HEK293T (cell line): ENCODE measurements at regions not wholly inside any gene's neighbourhood (a gene's known extent, or its start where the extent isn't known, plus 50 kb on each side); places are given as distances from the start of the nearest gene placed in this dataset.

Experiments
- CTBP1 ChIP-seq: fragments of 450-650 bp; IDR thresholded peaks from 2 replicates; pipeline ENCODE4 v1.6.1; 2016; ENCODE audit warnings: borderline replicate concordance
- FOXK2 ChIP-seq: fragments of 450-650 bp; IDR thresholded peaks from 2 replicates; pipeline ENCODE4 v1.6.1; 2016; ENCODE audit warnings: mild to moderate bottlenecking
- FOXM1 ChIP-seq: fragments of 450-650 bp; IDR thresholded peaks from 2 replicates; pipeline ENCODE4 v1.6.1; 2017; ENCODE audit warnings: mild to moderate bottlenecking, borderline replicate concordance
- NFRKB ChIP-seq: fragments of 450-650 bp; IDR thresholded peaks from 2 replicates; pipeline ENCODE4 v1.6.1; 2016; ENCODE audit warnings: mild to moderate bottlenecking, moderate library complexity
- SP1 ChIP-seq: fragments of 450-650 bp; IDR thresholded peaks from 2 replicates; pipeline ENCODE4 v1.6.1; 2017
- TARDBP ChIP-seq: fragments of 450-650 bp; IDR thresholded peaks from 2 replicates; pipeline ENCODE4 v1.6.1; 2016
- ZNF384 ChIP-seq: fragments of 450-650 bp; IDR thresholded peaks from 2 replicates; pipeline ENCODE4 v1.6.1; 2016

- TF ChIP-seq NFRKB (no peak), FOXM1 (no peak), TARDBP (no peak), FOXK2 (no peak), ZNF384 (no peak), SP1 (no peak), CTBP1 (no peak)
Measured at GRCh38 chr20:33916768-33917167, 76.9 kb upstream of the RALY start.
